ENCODE measurements at regions not wholly inside any gene's neighbourhood (a gene's known extent, or its start where the extent isn't known, plus 50 kb on each side); places are given as distances from the start of the nearest gene placed in this dataset.

DNA sequence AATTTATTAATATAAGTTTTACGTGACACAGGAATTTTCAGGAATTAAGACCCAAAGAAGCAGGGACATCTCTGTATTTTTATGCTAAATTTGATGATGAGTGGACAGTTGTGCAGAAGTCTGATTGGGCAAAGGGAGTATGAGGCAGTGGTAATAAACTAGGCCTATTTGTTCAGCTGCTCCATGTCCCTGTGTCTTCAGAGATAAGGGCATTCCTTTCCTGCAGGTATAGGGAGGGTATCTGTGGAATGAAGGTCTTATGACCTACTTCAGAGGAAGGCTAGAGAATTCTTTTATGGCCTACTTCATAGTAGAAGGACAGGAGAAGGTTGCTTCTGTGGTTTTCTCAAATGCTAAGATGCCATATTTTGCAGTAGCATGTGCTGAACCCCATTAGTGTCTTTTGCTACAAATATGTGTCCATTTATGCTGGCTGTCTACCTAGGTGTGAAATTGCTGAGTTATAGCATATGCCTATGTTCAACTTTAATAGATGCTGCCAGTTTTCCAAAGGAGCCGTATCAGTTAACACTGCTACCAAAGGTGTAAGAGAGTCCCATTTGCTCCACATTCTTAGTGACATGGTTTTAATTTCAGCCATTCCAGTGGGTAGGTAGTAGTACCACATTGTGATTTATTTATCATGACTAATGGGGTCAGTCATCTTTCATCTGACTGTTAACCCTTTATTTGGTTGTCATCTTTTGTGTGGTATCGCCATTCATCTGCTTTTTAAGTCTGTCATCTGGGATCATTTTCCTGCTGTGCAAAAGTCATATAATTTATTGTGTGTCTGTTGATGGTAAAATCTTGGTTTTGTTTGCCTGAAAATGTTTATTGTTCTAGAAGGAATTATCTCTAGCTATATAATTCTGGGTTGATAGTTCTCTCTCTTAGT lies 410.7 kb upstream of the RGS6 start:
- DNase-seq, result peak; percentile 58

DNA sequence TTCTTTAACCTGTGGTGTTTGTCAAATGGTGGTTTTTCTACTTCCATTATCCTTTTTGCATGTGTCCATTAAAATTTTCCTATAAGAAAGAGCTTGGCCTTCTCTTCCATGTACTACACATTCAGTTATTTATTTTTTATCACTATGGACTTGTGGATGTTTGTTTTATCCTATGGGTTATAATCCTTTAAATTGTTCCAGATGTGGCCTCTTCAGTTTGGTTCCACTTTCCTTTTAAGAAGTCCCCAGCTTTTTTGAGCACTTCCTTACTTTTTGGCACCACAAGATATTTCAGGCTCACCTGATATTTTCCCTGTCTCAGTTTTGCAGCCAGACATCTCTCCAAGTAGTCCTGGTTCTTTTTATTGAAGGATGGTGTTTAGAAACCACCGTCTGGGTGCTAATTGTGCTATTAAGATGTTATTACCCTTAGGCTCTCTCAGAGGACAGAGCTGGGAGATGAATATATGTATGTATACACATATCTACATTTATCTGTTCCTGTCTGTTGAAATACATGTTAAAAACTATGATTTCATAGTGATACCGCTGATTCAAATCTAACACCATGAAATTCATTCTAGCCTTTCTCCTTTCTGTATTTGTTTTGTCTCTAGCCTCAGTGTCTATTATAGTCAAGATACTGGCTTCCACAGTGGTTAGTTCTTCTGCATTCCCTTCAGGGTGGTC lies 408.5 kb upstream of the RGS6 start:
- no peak for DNase-seq

DNA sequence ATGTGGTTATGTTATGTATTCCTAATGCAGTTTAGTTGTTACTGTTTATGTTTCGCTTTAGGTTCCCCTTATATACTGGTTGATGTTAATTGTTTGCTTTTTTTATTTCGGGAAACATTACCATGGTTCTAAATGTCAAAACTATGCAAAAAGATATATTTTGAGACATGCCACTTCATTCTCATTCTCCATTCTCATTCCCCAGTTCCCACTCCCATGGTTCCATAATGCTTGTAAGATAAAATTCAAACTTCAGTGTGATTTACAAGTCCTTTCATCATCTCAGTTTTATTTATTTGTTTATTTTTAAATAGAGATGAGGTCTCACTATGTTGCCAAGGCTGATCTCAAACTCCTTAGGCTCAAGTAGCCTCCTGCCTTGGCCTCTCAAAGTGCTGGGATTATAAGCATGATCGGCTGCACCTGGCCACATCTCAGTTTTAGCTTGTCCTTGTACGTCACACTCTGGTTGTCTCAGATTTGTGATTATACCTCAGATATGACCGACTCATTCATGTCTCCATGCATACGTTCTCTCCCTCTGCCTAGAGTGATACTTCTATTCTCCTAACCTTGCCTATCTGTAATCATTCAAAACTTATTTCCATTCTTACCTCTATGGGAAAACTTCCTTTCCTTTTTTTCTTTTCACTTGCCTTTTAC lies 407.8 kb upstream of the RGS6 start:
- no peak for DNase-seq

DNA sequence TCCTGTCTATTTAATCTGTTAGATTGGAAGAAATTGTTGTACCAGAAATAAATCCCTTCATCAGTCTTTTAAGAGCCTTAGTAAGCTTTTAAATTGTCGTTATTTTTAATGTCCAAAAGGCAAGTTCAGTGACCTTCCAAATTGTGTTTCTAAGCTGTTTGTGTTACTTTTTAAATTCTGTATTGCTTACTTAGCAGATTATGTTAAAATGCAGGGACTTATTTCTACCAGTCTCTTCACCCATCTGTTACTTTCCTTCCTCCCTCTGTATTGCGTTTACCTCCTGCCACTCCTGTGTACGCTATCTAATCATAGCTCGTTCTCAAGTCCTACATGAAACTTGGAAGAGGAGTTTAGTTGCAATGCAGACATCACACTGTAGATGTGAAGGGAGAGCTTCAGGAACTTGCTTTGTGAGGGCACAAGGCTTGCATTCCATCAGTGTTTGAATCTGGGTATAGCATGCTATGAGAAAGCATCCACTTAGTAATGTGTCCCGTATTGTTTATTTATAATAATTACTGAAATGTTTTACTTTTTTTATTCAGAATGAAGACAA lies 406.5 kb upstream of the RGS6 start:
- DNase-seq, result no peak

DNA sequence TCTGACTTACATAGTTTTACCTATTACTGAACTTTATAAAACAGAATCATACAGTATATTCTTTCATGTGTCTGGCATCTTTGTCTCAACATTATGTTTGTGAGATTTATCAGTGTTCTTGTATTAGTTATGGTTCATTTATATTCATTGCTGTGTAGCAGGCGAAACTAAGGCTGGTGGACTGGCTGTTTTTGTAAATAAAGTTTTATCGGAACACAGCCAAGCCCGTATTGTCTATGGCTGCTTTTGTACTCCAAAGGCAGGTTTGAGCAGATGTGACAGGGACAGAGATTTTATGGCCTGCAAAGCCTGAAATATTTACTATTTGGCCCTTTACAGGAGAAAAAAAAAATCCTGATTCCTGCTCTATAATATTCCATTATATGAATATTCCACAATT lies 405.8 kb upstream of the RGS6 start:
- DNase-seq, result no peak

DNA sequence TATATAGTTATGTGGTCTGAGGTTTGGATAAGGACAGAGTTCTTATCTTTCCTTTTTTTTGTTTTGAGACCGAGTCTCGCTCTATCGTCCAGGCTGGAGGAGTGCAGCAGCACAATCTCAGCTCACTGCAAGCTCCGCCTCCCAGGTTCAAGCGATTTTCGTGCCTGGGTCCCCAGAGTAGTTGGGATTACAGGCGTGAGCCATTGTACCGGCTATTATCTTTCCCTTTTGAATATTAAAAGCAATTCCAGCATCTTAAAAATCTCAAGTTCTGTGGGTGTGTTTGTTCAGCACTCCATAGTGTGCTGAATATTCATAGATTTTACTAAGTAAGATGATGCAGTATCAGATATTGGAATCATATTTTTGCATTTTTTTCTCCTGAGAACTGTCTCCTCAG lies 404.4 kb upstream of the RGS6 start:
- no peak for DNase-seq

DNA sequence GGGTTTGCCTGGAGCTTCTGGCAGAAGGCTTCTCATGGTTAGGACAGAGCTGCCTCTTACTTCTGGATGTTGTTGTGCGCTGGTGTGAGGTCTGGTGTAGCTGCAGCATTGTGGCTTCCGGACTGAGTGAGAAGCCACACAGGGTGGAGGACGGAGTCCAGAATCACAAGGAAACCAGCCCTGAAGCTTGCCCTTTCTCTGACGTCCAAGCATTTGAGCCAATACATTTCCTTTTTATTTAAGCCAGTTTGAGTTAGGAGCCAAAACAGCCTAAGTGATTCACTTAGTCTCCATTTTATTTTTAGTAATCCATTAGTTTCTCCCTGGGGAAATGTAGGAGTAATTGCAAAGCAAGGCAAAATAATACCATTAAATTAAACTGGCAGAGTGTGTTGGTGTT lies 402.4 kb upstream of the RGS6 start:
- no peak for DNase-seq

DNA sequence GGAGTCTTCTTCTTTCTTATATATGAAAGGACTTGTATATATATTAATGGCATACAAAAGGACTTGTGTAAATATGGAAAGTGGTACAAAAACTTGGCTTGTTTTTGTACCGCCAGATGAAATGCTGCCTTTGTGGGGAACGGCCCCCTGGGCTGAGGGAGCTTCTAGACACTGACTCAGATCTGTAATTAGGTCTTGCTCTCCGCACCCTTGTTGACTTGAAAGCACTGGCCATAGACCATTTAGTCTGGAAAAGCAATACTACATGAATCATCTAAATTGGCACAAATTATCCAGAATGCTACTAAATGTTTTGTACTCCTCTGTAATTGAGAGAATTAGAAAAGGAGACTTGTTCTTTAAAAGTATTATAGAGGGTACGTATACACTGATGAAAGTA lies 399.9 kb upstream of the RGS6 start:
- DNase-seq, result peak; percentile 56

DNA sequence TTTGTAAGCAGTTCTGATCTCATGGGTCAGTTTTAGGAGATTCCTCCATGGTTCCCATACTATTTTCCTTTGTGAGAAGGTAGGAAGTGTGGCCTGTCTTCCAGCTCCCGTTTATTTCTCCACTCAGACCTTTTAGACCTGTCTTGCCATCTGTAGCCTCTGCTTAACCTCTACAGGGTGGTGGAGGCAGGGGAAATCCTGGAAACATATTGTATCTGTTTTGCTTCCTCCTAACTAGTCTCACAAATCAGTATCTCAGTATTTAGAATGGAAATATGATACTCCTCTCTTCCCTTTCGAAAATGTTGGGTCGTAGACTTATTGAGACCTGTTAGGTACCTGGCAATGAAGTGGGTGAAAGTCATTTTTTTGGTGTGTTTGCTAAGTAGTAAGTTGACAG lies 399.4 kb upstream of the RGS6 start:
- no peak for DNase-seq

DNA sequence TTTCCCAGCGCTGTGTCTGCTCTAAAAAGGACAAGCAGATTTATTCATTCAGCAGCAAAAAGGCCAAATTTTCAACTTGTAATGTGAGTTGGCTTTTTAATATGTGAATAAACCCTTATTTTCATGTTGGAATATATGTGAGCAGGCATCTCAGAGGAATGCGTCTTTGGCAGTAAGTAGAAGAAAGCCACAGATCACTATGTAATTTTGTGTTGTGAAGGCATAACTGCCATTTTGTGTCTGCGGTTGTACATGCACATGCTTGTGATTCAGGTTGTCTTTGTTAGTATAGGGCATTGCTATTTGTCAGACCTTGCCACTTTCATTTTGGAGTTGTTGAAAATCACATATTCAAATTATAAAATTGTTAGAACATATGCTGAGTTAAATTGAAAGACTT lies 398.8 kb upstream of the RGS6 start:
- no peak for DNase-seq

DNA sequence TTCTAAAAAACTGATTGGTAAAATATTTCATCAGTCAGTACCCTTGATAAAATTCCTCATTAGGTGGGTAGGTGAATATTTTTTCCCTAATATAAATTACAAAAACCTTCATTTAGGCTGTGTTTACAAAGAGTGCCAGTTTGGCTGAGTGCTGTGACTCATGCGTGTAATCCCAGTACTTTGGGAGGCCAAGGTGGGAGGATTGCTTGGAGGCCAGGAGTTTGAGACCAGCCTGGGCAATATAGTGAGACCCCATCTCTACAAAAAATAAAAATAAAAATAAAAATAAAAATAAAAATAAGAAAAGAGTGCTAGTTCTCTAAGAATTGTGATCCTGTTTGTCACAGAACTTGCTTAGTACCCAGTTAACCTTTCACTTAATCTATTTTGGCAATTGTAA lies 398.4 kb upstream of the RGS6 start:
- no peak for DNase-seq

DNA sequence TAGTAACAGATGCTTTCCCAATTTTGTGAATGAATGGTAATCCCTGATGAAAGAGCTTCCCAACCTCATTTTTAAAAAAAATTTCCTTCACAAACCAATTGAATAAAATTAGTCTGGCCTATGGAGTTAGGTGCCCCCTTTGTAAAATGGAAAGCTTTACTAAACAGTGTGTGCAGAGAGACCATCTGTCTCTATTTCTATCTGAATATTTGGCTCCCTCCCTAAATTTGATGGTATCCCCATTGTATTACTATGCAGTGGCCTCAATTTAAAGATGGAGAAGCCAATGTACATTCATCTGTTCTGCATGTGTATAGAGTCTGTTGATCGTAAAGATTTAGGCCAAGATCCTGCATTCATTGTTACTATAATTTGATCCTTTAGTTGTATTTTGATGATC lies 397.7 kb upstream of the RGS6 start:
- no peak for DNase-seq

DNA sequence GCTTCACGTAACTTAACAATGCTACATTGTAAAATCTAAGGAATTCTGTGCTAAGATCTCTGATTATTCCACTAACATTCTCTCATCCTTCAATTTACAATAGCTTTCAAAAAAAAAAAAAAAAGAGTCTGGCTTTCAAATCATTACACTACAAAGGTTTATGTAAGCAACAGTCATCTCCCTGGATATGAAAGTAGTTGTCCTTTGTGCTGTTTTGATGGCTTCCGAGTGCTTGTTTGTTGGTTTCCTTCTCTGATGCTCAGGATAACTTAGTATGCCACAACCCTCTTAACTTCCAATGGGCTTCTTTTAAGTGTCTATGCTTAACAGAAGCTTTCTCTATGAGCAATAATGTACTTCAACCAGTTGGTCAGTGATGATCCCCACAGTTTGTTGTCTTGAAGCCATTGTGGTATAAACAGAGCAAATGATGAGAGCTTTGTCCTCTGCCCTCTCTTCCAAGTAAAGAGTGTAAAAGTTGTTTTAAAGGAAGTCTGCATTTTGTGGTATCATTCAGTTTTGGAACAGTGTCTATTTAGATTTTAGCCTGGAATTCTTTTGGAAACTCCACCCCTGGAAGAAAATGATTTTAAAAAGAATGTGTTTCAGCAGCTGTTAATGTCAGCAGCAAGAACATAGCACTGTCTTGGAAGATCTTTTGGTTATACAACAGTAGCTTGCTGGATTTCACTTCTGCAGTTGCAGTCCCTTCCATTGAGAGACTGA lies 396.1 kb upstream of the RGS6 start:
- no peak for DNase-seq

DNA sequence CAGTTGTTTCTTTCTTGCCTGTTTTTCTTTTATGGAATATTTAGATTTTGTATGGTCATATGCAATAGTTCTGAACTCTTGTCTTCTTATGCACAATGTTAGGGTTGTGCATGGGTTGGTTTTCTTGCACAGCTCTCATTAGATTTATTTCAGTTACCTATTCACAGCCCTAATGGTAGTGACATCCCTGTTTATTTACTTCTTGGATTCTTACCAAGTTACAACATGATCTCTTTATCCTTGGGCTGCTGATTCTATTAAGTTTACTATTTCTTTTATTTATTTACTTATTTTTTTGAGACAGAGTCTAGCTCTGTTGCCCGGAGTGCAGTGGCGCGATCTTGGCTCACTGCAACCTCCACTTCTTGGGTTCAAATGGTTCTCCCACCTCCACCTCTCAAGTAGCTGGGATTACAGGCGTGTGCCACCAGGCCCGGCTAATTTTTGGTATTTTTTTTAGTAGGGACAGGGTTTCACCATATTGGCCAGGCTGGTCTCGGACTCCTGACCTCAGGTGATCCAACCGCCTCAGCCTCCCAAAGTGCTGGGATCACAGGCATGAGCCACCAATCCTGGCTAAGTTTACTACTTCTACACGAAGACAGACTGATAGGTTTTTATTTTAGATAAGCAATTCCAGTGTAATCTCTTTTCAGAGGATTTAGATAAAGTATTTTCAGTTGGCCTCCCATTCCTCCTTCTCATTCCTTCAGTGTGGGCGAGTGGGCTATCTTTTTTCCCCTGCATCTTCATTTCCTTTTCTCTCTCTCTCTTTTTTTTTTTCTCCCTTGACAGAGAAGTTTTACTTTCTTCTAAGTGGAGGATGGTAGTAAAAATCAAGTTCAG lies 395.1 kb upstream of the RGS6 start:
- no peak for DNase-seq

DNA sequence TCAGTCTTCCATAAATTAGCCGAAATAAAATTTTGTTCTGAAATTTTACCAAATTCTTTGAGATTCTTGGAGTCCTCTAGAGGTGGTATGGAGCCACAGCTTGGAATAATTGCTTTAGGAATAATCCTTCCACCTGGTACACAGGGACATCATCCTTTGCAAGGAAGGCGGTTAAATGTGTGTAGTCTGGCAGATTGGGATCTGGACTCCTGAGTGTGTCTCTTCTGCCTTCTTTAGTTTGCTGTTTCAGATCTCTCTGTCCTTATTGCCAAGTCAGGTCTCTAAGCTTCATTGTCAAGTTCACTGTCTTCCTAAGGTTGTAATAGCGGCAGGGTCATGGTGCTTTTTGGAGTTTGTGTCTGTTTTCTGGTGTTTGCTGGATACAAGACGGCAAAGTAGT lies 393.9 kb upstream of the RGS6 start:
- no peak for DNase-seq

DNA sequence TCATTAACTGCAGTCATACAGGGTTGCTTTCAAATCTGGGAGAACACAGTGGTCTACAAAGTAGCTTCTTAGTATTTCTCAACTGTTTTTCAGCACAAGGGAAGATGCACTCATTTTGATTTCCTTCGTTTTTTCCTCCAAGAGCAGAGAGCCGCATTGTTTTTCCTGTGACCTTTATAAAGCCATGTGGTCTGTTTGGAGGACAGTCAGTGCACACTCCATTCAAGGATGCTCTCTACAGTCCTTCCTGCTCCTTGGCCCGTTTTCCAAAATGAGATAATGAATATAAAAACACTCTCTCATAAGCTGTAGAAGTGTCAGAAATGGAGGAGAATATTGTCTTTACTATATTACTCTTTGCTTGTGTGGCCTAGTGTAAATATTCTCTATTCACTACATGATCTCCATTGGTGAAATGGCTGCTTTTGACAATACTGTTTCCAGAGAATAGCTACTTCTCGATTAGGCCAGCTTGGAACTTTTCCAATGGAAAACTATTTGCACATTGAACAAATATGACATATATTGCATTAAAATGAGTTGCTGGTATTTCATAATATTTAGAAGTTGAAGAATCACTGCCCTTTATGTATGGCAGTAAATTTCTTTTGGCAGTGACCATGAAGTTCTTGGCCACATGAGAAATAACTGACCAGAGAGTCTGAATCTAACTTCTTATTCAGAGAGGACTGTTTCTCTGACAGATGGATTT lies 393.1 kb upstream of the RGS6 start:
- DNase-seq, result no peak

DNA sequence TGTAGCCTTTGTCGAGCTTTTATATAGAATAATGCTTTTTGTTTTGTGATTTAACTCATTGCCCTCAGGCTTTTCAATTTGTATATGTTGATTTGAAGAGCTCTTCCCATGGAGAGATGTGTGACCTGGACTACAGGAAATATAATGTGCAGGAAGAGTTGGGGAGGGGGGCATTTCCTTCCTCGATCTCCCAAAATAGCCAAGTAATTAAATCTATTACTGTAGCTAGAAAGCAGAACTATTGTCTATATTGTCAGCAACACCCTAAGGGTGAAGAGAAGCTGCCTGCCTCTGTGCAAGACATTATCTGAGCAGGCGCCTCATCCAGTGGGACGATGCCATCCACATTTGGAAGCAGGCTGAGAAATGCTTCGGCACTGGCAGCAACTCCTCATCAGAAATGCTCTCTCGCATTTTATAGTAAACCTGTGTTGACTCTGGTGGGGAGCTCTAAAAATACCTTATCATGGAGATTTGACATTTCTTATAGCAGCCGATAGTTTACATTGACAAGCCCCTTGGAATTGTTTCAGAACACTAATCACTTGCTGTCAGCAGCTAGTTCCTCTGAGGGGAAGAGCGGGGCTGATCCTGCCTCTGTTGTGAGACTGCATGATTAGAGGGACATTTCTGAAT lies 392.5 kb upstream of the RGS6 start:
- no peak for DNase-seq

DNA sequence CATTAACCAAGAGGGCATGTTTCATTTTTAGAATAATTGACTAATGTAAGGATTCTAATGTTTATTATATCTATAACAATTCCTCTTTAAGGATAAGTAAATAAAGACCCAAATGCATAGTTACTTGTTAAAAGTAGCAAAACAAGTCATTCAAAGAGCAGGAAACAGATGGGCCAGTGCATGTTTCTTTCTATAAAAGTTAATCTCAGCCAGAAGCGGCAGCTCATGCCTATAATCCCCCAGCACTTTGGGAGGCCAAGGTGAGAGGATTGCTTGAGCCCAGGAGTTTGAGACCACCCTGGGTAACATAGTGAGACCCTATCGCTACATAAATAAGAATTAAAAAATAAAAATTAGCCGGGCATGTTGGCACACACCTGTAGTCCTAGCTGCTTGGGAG lies 391.0 kb upstream of the RGS6 start:
- no peak for DNase-seq

DNA sequence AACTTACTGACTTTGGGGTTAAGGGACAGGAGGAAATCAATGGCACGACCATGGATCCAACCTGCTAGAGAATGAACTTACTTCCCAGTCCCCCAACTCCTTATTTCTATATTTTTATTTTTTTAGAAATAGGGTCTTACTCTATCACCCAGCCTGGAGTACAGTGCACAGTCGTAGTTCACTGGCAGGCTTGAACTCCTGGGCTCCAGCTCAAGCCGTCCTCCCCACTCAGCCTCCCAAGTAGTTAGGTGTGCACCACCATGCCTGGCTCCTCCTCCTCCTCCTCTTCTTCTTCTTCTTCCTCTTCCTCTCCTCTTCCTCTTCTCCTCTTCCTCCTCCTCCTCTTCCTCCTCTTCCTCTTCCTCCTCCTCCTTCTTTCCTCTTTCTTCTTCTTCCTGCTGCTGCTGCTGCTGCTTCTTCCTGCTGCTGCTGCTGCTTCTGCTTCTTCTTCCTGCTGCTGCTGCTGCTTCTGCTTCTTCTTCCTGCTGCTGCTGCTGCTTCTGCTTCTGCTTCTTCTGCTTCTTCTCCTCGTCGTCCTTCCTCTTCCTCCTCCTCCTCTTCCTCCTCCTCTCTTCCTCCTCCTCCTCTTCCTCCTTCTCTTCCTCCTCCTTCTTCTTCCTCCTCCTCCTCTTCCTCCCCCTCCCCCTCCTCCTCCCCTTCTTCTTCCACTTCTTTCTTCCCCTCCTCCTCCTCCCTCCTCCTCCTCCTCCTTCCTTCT lies 390.1 kb upstream of the RGS6 start:
- DNase-seq, result no peak

DNA sequence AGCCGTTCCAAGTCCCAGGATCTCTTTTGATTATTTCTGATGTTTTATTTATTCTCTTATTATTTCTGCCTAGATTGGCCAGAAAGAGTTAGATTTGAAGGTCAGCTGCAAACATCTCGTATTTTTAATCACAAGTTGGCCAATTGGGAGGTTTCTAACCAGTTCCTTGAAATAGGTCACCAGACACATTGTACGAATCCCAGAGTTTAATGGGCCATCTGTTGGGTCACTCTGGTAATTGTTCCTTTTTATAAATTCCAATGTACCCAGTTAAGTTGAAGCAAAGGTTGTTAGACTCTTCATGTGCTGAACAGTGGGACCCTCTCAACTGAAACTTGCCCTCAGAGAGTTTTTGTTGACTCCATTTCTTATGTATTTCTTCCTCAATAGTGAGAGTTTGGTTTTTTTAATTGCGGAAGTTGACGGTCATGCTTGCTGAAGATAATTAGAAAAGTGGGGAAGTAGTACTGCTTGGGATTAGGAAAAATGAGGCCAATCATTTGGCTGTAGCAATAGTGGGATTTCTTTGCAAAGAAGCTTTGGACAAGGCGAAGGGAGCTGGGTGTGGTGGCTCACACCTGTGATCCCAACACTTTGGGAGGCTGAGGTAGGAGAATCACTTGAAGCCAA lies 382.7 kb upstream of the RGS6 start:
- no peak for DNase-seq

Measured in NCI-H146 (cell line).